Type B pancreatic cell (in vitro differentiated cells): ENCODE measurements at regions not wholly inside any gene's neighbourhood (a gene's known extent, or its start where the extent isn't known, plus 50 kb on each side); places are given as distances from the start of the nearest gene placed in this dataset.

Experiments
- DNase-seq: peaks from one replicate; pipeline ENCODE4 v3.0.0; 2021; ENCODE audit warnings: mixed read lengths; ENCODE audit not compliant: unreplicated experiment; ENCODE audit errors: extremely low spot score
- H3K27ac Mint-ChIP-seq: 2 replicates; pipeline ENCODE4 v1.8.0; 2021; ENCODE audit warnings: mild to moderate bottlenecking, mixed read lengths
- H3K27me3 Mint-ChIP-seq: 2 replicates; pipeline ENCODE4 v1.8.0; 2021; ENCODE audit warnings: mixed read lengths
- H3K36me3 Mint-ChIP-seq: 2 replicates; pipeline ENCODE4 v1.8.0; 2021; ENCODE audit warnings: mixed read lengths
- H3K4me1 Mint-ChIP-seq: one replicate; pipeline ENCODE4 v1.8.0; 2021; ENCODE audit warnings: mixed read lengths; ENCODE audit not compliant: unreplicated experiment
- H3K4me3 Mint-ChIP-seq: 2 replicates; pipeline ENCODE4 v1.8.0; 2021; ENCODE audit warnings: mild to moderate bottlenecking, mixed read lengths
- H3K9me3 Mint-ChIP-seq: 2 replicates; pipeline ENCODE4 v1.8.0; 2021; ENCODE audit warnings: mixed read lengths
- CTCF ChIP-seq: fragments of 200-600 bp; sonication (generic); conservative IDR thresholded peaks from 2 replicates; pipeline ENCODE4 v1.5.0; 2021; ENCODE audit warnings: antibody characterized with exemption, mild to moderate bottlenecking

DNA sequence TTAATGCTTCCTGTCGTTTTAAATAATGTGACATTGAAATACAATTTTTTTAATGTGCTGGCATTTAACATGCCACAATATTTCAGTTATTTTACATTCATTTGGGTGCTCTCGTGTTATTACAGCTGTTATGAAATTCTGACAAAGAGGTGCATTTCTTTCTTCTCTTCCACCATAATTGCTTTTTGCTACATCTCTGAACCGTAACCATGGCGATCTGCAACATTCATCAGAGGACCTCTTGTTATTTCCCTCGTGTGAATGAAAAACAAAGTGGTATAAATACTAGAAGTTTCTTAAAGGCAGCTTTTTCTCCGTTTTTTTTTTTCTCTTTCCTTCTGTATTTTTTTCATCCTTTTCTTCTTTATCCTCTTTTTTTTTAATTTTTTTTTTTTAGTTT is 316.4 kb downstream of the MCTP2 start:
- Mint-ChIP-seq H3K4me1 (no peaks in the 10 kb centered on the region), H3K27me3 (no peaks in the 10 kb centered on the region), H3K27ac (no peak overlapping the region), H3K4me3 (no peak overlapping the region), H3K9me3 (no peaks in the 10 kb centered on the region), H3K36me3 (no peaks in the 10 kb centered on the region)
- no peak for DNase-seq
- TF ChIP-seq CTCF = no peak

DNA sequence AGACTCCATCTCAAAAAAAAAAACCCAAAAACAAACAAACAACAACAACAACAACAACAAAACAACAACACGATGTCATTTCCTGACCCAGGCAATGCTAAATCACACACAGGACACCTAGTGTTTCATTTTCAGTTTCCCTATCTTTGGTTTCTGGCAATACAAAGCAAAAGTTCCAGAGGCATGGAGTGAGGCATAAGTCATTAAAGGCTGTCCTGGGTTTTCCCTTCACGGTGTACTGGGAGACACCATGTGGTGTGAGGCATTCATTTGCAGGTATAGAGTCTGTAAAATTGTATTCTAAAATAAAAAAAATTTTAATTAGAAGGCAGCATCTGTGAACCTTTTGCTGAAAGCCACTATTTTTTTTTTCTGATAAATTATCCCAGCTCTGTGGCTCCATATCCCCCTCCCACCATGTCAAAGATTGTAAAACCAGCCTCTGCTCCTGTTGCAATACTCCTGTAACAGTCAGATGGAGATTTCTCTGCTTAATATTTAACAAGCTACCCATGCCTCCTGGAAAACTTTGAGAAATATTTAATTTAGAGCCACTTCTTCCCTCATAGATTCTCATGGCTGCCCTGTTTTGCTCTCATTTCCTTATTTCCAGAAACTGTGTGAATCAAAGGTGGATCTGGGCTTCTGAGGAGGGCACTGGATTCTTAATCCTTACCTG is 324.6 kb downstream of the MCTP2 start:
- no peak for TF ChIP-seq CTCF
- Mint-ChIP-seq H3K4me1 (no peaks in the 10 kb centered on the region), H3K36me3 (no peaks in the 10 kb centered on the region), H3K4me3 (no peak overlapping the region), H3K27ac (no peak overlapping the region), H3K9me3 (no peaks in the 10 kb centered on the region), H3K27me3 (no peaks in the 10 kb centered on the region)
- no peak for DNase-seq

GRCh38 chr15:94561036-94561689 is 329.8 kb downstream of the MCTP2 start:
- H3K36me3 Mint-ChIP-seq = no peaks in the 10 kb centered on the region
- H3K9me3 Mint-ChIP-seq = peaks cover 6% of the 10 kb centered on the region
- no peak overlapping the region for H3K4me3 Mint-ChIP-seq

DNA sequence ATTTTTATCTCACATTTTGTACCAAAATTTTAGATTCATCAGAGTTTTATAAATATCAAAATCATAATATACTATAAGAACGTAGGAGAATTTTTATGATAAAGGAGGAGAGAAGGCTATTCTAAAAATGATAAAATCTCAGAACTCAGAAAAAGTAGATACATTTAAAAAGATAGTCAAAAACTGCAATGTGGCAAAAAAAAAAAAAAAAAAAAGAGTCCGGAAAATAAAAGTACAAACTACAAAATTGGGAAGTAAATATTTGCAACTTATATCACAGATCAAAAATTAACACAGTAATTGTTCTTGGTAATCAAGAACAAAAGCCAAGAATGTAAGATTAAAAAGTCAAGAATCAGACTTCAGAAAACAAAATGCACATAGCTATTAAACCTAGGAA is 332.1 kb downstream of the MCTP2 start:
- no peak for DNase-seq
- no peaks in the 10 kb centered on the region for H3K4me1 Mint-ChIP-seq
- H3K27me3 Mint-ChIP-seq = peaks cover 4% of the 10 kb centered on the region
- no peak overlapping the region for H3K4me3 Mint-ChIP-seq
- H3K36me3 Mint-ChIP-seq = no peaks in the 10 kb centered on the region
- H3K9me3 Mint-ChIP-seq = peaks cover 6% of the 10 kb centered on the region
- no peak overlapping the region for H3K27ac Mint-ChIP-seq
- TF ChIP-seq CTCF = no peak

More at GRCh38 chr15:94561036-94561689, 329.8 kb downstream of the MCTP2 start:
- no peak for TF ChIP-seq CTCF
- Mint-ChIP-seq H3K4me1 (no peaks in the 10 kb centered on the region), H3K27ac (no peak overlapping the region), H3K27me3 (peaks cover 4% of the 10 kb centered on the region)
- no peak for DNase-seq

DNA sequence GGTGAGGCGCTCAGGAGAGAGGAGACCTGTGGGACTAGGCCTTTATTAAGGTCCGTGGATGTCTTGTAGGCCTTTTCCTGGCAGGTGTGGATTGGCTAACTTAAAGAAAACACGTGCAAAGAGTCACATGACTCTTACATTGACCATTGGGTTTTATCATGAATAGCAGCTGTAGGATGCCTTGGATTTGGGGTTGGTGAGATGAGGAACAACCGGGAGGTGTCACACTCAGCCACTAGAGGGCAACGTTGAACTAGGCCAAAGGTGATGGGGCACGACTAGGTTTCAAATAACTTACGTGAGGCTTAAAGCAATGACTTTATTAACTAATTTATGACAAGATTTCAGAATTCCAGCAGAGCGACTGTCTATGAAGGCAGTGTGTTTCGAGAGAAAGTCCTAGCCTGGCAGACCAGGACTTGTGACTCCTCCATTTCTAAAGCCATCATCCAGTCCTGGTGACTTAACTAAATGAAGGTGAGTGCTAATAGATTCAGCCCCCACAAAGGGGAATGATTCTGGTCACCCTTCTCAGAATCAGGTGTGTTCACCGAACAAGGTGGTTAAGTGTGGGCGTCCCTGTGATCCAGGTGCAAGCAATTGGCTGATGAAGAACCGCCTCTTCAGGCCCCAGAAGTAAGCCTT is 345.6 kb downstream of the MCTP2 start:
- Mint-ChIP-seq H3K36me3 (no peaks in the 10 kb centered on the region), H3K27ac (no peak overlapping the region), H3K9me3 (no peaks in the 10 kb centered on the region), H3K27me3 (peaks cover 8% of the 10 kb centered on the region), H3K4me1 (no peaks in the 10 kb centered on the region), H3K4me3 (no peak overlapping the region)
- no peak for DNase-seq
- peak; percentile 71 for TF ChIP-seq CTCF
